Stimulated activated CD4-positive, alpha-beta T cell treated with anti-CD3 and anti-CD28 coated beads, Interleukin-2, amount 100 ng/mL, for 4 hours (primary cell): ENCODE measurements at regions not wholly inside any gene's neighbourhood (a gene's known extent, or its start where the extent isn't known, plus 50 kb on each side); places are given as distances from the start of the nearest gene placed in this dataset.
"Not testable (repeated sequence)": the region's sequence is repeated elsewhere in the genome, so short reads cannot be mapped to it uniquely, and the experiment has no call there.

Experiments
- DNase-seq: peaks from one replicate; pipeline ENCODE4 v3.0.0-alpha.2; 2020; ENCODE audit warnings: low read depth

DNA sequence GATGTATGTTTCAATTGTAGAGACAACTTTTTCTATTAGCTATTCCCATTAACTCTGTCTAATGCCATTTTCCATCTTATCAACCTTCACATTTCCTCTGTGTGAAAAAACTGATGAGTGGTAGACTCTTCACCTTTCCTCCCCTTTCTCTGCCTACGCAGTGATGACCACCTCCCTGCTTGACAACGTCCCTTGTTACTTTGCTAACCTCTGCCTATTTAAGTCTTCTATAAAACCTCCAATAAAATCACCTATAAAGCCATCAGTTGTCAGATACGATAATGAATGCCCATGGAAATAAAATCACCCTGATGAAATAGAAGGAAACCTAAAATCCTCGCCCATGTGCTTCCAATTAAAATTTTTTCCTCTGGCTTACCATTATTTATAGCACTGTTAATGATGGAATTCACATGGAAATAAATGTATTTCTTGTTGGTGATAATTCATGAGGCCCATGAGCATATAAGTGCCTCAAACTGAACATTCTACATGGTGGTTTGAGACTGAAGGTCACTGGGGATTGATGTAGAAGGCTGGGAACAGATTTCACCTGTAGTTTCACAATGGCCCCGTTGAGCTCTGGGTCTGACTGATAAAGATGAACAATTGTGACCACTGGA, 1454.0 kb upstream of the SEL1L start:
- no peak for DNase-seq

DNA sequence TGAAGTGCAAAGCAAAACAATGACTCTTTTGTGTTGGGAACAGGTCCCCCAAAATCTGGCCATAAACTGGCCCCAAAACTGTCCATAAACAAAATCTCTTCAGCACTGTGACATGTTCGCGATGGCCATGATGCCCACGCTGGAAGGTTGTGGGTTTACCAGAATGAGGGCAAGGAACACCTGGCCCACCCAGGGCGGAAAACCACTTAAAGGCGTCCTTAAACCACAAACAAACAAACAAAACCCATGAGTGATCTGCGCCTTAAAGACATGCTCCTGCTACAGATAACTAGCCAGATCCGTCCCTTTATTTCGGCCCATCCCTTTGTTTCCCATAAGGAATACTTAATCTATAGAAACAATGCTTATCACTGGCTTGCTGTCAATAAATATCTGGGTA, 1460.9 kb upstream of the SEL1L start:
- DNase-seq = not testable (repeated sequence)

DNA sequence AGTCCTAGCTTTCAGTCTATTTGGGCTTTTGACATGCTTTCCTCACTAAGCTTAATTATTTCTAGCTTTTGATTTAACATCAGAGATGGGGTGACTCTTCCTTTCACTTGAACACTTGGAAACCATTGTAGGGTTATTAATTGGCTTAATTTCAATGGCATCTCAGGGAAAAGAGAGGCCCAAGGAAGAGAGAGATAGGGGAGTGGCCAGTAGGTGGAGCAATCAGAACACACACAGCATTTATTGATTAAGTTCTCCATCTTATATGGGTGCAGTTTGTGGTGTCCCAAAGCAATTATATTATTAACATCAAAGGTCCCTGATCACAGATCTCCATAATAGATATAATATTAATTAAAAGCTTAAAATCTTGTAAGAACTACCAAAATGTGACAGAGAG, 1466.1 kb upstream of the SEL1L start:
- DNase-seq = no peak

DNA sequence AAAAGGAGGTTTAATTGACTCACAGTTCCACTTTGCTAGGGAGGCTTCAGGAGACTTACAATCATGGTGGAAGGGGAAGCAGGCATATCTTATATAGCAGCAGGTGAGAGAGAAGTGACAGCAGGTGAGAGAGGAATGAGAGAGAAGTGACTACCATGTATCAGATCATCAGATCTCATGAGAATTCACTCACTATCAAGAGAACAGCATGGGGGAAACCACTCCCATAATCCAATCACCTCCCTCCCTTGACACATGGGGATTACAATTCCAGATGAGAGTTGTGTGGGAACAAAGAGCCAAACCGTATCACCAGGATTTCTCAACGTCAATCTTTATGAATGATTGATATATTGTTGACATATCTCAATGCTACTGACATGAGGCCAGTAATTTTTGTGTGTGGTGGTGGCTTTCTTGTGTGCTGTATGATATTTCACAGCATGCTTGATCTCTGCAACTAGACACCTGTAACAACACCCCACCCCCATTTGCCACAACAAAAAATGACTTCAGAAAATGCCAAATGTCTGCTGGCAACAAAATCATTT, 1470.9 kb upstream of the SEL1L start:
- DNase-seq = no peak

DNA sequence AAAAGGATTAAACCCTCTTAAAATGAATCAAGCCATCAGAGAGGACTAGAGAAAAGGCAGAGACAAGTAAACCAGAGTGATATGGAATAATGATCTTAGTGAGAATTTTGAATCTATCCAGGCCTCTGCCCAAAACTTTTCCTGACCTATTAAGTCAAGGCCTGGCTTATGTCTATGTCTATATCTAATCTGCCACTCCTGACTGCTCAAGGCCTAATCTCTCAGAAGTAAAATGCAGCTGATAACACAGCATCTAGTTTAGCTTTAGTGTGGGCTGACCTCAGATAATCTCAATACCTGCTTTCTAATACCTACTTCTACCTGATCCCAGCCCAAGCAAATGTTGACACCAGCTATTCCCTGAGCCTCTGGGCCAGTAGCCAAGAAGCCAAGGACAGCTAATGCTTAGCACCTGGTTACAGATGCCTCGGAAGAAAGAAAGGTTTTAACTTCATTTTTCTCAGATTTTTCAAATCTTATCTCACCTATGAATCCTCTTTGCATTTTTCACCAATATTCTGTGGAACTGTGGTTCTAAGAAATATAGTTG, 1472.5 kb upstream of the SEL1L start:
- DNase-seq = no peak

DNA sequence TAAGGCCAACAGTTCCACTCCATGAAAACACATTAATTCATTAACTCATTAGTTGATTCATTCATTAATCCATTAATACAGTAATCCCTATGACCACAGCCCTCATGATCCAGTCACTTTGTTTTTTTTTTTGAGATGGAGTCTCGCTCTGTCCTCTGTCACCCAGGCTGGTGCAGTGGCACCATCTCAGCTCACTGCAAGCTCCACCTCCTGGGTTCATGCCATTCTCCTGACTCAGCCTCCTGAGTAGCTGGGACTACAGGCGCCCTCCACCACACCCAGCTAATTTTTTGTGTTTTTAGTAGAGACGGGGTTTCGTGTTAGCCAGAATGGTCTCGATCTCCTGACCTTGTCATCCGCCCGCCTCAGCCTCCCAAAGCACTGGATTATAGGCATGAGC, 1473.4 kb upstream of the SEL1L start:
- not testable (repeated sequence) for DNase-seq

DNA sequence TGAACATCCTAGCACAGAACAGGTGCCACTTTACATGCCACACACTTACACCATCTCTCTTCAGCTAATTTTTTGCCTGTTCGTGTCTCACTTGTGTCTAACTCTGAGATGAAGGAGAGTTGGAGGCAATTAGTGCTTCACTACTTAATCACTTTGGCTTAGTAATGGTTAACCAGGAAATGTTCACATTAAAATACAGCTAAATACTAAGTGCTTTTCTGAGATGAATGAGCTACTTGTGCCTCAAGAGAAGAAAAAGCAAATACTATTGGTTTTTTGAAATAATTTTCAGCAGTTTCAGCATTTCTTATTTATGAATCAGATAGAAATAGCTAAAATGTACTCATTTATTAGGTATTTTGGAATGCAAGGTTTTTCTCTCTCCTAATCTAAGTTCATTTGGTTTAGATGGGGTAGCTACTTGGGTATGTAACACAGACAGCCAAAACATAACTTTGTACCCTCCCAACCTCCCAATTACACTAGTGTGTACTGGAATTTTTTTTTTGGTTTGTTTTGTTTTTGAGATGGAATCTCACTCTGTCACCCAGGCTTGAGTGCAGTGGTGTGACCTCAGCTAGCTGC, 1474.1 kb upstream of the SEL1L start:
- no peak for DNase-seq

DNA sequence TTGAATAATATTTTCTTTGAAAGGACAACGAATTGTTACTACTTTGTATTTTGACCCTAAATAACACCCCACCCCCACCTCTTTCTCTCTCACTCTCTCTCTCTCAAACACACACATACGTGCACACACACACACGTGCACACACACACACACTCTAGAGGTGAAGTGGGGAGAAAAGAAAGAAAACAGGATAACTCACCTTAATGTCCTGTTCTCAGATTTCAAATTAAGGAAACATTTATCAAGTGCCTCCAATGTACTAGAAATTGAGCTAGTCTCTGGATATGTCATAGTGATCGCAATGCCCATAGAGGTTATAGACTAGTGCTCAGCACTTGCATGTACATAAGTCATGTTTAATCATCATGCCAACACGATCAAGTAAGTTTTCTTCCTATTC, 1483.6 kb upstream of the SEL1L start:
- no peak for DNase-seq

DNA sequence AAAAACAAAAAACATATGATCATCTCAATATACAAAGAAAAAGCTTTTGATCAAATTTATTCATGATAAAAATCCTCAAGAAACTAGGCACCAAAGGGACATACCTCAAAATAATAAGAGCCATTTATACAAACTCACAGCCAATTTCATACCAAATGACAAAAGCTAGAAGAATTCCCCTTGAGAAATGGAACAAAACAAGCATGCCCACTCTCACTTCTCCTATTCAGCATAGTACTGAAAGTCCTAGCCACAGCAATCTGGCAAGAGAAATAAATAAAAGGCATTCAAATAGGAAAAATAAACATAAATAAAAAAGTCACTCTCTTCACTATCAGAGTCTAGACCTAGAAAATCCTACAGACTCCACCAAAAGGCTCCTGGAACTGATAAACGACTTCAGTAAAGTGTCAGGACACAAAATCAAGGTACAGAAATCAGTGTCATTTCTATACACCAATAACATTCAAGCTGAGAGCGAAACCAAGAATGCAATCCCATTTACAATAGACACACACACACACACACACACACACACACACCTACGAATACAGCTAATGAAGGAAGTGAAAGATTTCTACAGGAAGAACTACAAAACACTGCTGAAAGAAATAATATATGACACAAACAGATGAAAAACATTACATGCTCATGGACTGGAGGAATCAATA, 1486.2 kb upstream of the SEL1L start:
- DNase-seq = no peak

DNA sequence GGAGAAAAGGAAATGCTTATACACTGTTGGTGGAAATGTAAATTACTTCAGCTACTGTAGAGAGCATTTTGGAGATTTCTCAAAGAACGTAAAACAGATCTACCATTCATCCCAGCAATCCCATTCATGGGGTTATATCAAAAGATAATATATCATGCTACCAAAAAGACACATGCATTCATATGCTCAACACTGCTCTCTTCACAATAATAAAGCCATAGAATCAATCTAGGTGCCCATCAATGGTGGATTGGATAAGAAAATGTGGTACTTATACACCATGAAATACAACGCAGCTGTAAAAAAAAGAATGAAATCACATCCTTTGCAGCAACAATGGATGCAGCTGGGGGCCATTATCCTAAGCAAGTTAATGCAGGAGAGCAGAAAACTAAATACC, 1487.7 kb upstream of the SEL1L start:
- no peak for DNase-seq

DNA sequence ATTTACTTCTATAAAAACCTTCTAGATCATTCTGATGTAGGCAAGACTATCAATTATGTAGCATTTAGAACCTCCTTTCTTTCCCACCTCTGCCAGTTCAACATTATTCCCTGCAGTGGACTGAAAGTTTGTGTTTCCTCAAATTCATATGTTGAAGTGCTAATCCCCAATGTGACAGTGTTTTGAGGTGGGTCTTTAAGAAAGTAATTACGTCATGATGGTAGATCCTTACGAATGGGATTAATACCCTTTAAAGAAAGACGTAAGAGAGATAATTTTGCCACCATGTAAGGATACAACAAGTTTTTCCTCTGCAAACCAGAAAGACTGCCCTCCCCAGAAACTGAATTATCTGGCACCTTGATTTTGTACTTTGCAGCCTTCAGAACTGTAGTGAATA, 1489.7 kb upstream of the SEL1L start:
- no peak for DNase-seq

DNA sequence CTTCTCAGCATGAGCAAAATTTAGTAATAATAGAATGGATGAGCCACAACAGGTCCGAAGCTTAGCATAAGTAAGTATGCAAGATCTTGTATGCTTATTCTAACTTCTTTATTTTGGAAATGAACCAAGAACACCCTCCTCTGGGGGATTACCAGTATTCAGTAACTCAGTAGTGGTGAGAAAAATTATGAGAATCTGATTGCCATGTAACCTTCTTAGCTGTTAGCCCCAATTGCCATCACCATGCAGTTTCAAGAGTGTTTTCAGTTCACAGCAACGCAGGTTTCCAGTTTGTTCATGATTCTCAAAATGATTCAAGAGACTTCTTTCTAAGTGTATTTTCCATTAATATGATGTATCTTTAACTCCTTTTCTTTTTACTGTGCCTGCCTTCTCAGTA, 1507.6 kb upstream of the SEL1L start:
- no peak for DNase-seq

DNA sequence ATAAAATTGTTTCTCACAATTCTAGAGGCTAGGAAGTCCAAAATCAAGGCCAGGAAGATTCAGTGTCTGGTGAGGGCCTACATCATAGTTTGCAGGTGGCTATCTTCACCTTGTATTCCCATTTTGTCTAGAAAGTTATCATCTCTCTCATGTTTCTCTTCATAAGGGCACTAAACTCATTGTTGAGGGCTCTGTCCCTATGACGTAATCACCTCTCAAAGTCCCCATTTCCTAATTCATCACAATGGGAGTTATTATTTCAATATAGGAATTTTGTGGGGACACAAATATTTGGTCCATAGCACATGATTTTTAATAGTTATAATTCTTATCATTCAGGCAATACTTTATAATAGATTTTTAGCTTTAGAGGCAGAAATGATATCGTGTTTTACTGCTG, 1509.2 kb upstream of the SEL1L start:
- DNase-seq = no peak

DNA sequence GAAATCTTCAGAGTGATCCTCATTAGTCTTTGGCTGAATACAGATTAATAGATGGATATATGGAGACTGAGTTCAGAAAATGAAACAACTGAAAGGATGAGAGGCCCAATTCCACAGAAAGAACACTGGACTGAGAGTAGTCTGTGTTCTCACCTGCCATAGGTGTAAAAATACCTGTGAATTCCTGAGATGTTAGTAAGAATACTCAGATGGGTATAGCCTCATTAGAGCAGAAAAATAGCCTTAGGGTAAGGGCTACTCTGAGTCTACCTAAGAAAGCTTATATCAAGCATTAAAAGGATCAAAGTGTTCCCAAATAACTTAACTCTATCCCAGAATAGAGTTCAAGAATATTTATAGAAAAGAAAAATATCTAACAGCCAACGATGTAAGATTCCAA, 1510.3 kb upstream of the SEL1L start:
- DNase-seq = no peak

DNA sequence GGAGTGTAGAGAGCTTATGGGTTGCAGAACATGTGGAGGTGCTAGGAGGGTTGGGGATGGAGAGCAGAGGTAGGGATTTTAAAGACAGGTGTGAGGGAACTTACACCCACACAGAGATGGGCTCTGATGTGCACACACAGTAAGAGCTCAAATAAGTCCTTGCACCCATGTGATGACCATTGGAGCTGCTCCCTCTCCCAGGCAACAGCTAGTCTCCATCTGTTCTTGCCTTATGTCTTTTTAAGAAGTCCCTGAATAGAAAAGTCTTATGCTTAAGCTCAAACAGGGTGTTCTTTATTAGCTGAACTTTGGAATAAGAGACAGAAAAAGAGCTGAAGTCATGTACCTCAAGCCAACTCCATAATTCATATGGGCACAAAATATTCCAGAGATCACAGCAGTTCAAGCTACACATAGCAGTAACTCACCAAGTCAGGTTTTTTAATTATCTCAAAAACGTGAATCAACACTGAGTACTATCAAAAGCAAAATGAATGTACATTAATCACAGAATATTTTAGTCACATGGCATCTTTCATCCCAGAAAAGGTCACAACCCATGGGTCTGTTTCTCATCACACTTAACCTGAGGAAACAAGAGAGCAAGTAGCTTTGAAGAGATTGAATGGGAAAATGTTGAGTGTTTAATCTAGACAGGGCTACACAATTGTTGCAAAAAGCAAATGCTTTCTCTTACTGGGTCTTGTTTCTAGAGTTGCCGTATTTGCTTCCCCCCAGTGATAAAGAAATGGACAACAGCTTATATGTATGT, 1513.6 kb upstream of the SEL1L start:
- no peak for DNase-seq

DNA sequence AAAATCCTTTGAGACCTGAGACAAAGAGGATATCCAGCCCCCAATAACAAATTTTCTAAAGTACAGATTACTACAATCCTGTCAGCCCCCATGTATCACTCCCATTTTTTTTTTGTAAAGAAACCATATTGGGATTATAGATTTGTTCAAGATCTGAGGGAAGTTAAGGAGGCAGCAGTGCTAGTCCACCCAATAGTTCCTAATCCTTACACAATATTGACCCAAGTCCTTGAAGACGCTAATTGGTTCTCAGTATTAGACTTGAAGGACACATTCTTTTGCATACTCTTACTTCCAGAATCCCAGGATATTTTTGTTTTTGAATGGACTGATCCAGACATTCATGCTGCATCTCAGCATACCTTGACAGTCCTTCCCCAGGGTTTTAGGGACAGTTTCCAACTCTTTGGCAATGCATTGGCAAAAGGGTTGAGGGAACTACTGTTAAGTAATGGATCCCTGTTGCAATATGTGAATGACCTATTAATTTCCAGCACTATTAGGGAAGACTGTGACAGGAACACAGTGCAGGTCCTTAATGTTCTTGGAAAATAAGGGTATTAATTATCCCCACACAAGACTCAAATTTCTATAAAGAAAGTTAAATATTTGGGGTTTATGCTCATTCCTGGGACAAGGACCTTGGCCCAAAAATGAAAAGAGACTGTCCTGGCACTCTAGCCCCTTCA, 1519.5 kb upstream of the SEL1L start:
- no peak for DNase-seq

DNA sequence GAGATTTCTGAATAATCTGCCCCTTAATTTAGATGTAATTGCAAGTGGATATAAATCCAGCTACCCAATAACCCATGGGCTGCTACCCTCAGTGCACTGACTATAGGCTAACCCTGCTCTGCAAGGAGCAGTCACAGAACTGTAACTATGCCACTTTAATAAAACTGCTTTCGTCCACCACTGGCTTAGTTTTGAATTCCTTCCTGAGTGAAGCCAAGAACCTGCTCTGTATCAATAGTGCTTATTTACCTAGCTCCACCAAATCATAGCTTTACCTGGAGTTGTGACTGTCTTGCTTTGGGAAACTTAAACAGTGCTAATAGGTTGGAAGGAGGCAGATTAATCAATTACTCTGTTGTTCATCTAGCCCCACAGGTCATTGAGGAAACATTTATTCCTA, 1524.4 kb upstream of the SEL1L start:
- DNase-seq = no peak

DNA sequence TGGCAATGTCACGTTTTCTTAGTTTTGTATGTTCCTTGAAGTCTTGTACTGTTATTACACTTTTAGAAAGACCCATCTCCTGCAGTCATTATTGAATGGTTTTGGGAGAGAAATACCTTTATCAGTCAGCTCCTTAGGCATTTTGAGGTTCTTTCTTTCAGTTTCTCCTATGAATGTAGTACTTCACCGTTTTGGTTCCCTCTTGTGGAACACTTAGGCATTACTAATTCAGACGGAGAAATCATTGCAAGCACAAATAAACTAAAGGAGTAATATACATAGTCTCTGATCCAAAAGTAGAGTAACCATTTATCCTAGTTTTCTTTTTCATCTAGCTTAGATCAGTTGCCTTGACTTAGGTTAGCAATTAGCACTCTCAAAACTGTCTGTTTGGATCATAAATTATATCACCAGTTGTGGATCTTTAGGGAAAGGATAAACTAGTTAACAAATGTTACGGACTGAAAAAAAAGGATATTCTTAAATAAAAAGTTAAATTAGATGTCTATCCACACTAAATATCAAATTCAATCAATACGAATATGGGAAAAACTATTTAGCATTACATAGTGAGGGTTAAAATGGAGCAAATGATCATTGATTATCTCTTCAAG, 1538.3 kb upstream of the SEL1L start:
- no peak for DNase-seq

DNA sequence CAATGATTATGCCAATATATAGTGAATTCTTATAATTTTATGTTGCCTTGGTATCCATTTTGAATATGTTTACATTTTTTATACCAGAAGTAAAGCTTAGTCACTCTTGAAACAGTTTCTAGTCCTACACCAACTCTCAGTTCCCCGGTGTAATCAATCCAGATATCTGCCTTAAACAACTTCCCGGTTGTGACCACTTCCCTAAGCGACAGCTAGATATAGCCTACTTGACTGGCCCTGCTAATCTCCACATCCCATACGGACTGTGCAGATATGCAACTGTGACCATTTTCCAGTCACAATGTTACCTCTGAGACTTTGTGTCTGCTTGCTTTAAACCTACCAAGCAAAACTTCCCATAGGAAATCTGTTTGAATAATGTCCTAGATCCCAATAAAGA, 1551.5 kb upstream of the SEL1L start:
- DNase-seq = no peak

DNA sequence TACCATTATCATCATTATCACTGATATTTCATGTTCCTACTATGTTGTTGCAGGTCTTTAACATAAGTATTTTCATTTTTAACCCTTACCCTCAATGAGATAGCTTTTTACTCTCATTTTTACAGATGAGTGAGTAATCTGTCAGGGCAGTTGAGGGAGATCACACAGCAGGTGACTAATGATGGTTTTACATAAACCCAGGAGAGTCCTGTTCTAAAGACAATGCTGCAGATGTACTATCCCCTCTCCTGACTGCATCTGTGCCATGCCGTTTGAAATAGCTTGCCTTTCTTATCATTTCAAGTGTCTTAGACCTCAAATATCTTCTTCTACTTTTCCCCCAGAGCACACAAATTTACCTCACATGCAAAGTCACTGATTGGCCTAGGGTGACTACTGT, 1552.1 kb upstream of the SEL1L start:
- no peak for DNase-seq
